GM21529 (cell line): ENCODE measurements at regions not wholly inside any gene's neighbourhood (a gene's known extent, or its start where the extent isn't known, plus 50 kb on each side); places are given as distances from the start of the nearest gene placed in this dataset.

ENCODE experiments used
- ATAC-seq: cut with Tn5 transposase; IDR thresholded peaks from one replicate; pipeline ENCODE4 v1.9.1; 2021; ENCODE audit not compliant: unreplicated experiment

- no peak for ATAC-seq
These were observed 50.2 kb upstream of the AKR1E2 start for GRCh38 chr10:4775808-4776207.

GRCh38 chr10:4772202-4772570 is 53.8 kb upstream of the AKR1E2 start:
- no peak for ATAC-seq

- ATAC-seq = no peak
These were observed 54.3 kb upstream of the AKR1E2 start for GRCh38 chr10:4771554-4772201.

GRCh38 chr10:4770801-4771553 is 55.0 kb upstream of the AKR1E2 start:
- ATAC-seq = no peak

DNA sequence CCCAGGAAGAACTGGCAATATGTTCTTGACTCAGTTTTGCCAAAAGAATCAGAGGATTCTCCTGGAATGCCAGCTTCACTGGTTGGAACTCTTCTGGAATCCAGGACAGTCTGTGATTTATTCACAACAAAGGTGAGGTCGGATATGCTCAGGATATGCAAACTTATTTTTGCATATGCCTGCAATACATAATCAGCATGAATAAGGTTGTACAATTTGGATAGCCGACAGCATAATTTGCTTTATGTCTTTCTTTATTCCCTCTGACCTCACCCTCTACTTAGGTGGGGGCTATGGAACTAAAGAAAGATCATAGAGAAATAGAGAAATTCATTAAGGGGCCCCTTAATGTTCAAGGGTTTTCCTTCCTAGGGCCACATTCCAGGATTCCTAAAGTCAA is 57.6 kb upstream of the AKR1E2 start:
- no peak for ATAC-seq

- ATAC-seq = no peak
These were observed 58.8 kb upstream of the AKR1E2 start for GRCh38 chr10:4767033-4767814.

- no peak for ATAC-seq
These were observed 59.6 kb upstream of the AKR1E2 start for GRCh38 chr10:4766454-4766853.

- ATAC-seq = no peak
These were observed 60.6 kb upstream of the AKR1E2 start for GRCh38 chr10:4765428-4765827.

DNA sequence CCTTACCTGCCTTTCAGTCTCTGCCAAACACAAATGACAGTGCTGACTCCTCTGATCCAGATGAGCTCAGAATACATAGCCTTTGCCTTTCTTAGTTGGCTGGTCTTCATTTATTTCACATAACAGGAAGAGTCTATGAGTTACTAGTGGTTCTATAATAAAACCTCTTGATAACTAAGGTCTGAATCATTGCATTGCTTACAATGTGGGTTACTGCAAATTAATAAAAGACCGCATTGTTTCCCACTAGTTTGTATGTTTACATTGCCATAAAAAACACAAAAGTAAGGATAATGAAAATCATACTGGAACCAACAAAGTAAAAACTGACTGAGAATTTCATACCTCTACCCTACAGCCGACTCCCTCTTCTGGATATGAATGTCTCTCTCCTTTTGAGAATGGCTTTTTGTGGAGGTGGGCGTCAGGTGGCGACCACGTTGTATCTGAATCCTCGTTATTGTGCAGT is 62.0 kb upstream of the AKR1E2 start:
- ATAC-seq = no peak

GRCh38 chr10:4763513-4763912 is 62.5 kb upstream of the AKR1E2 start:
- ATAC-seq = no peak

GRCh38 chr10:4758256-4758655 is 67.8 kb upstream of the AKR1E2 start:
- ATAC-seq = no peak

- ATAC-seq = no peak
These were observed 70.6 kb upstream of the AKR1E2 start for GRCh38 chr10:4755286-4755989.

- no peak for ATAC-seq
These were observed 71.9 kb upstream of the AKR1E2 start for GRCh38 chr10:4754143-4754542.

- ATAC-seq = no peak
These were observed 74.8 kb upstream of the AKR1E2 start for GRCh38 chr10:4751211-4751610.

DNA sequence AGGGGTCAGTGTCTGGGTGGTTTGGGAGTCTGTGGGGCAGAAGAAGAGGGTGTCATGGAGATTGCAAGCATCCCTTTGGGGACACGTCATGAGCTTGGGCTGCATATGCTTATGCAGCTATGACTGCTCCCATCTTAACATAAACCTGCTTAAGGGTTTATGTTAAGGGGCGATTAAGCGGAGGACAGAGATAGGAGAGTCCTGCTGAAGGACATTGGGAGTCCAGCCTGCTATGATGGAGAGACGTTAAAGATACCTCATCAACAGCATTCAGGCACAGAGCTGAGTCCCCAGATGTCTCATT is 76.8 kb upstream of the AKR1E2 start:
- ATAC-seq = no peak

- no peak for ATAC-seq
These were observed 77.3 kb upstream of the AKR1E2 start for GRCh38 chr10:4748491-4749270.

DNA sequence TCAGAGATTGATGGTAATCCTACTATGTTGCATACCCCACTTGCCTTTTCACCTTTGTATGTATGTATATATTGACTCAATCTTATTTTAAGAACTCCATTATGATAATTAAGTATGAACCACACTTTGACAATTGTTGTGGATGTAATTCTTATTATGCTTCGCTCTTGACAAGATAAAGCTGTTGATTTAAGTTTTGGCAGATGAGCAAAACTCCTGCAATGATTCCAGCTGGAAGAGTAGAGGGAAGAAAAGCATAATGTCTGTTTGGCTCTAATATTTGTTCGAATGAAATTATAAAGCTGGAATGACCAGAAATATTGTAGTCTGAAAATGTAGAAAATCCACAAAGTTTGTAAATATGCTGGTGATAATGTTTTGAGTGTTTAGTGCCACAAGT is 83.8 kb upstream of the AKR1E2 start:
- ATAC-seq = no peak

- ATAC-seq = no peak
These were observed 85.5 kb upstream of the AKR1E2 start for GRCh38 chr10:4740471-4740870.

DNA sequence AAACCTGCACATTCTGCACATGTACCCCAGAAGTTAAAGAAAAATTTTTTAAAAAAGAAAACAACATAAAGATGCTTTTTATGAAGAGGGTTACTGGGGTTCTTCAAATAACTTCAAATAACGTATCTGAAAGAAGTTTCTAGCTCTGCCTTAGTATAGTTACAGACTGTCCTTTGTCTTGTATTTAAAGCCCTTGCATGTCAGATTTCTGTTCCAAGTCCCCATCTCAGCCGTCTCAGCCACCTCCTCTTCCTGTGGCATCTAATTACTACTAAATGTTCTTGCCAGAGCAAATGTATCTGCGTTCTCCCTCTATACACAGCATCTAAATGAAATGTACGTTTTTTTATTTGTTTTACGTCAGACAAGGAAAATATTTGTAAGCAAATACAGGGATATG is 89.4 kb upstream of the AKR1E2 start:
- ATAC-seq = no peak

DNA sequence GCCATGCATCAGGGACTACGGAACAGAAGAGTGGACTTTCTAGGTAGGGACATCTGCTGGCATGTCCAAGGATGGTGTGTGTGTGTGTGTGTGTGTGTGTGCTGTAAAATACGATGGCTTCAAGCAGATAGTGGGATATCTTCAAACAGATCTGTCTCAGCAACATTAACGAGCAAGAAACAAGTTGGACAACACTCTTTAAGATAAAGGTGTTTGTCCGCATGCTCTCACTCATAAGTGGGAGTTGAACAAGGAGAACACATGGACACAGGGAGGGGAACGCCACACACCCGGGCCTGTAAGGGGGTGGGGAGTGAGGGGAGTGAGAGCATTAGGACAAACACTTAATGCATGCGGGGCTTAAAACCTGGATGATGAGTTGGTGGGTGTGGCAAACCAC is 89.8 kb upstream of the AKR1E2 start:
- ATAC-seq = no peak

DNA sequence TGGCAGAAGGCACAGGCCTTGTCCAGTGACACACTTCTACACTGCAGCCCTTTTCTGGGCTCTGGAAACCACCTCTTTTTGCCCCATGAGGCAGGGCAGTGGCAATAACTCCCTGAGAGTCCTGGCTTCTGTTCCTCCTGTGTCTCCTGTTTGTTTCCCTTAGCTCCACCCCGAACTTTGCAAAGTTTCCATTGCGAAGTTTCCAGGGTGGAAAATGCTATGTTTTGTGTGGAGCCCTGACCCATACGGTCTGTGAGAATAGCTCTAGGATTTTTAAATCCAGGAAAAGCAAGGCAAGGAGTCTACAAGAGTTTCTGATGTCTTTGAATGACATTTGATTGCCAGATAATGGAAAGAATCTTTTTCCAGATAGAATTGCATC is 92.2 kb upstream of the AKR1E2 start:
- ATAC-seq = no peak
